ENCODE measurements at regions not wholly inside any gene's neighbourhood (a gene's known extent, or its start where the extent isn't known, plus 50 kb on each side); places are given as distances from the start of the nearest gene placed in this dataset.

DNA sequence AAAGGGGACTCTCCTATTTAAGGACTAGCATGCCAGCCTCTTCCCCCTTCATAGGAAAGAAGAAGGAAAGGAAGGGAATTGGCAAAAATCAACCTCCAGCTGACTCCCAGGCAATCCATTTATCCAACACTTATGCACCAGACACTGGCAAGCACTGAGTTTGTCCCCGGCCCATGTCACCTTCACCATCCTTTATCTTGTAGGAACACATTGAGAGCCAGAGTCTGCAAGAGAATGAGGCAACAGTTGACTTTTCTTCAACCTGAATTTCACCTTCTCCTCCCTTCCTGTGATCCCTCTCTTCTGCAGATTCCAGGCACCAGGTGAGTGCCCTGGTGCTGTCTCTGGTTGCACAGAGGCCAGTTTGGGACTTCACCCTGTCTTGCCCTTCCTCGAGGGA, 264.3 kb upstream of the ECI2 start:
- no peak overlapping the region for H3K4me3 ChIP-seq (ENCODE audit: low read depth, low read length)
- no peak for TF ChIP-seq CTCF (IDR thresholded peaks at IDR 0.05; ENCODE audit: insufficient read depth, low read depth, low read length)
- no peak for DNase-seq (ENCODE audit: low read depth)

- DNase-seq (ENCODE audit: low read depth): no peak
- TF ChIP-seq CTCF (IDR thresholded peaks at IDR 0.05; ENCODE audit: insufficient read depth, low read depth, low read length): no peak
- H3K4me3 ChIP-seq (ENCODE audit: low read depth, low read length): no peak overlapping the region
These were observed 263.4 kb upstream of the ECI2 start for GRCh38 chr6:4398791-4399190.

DNA sequence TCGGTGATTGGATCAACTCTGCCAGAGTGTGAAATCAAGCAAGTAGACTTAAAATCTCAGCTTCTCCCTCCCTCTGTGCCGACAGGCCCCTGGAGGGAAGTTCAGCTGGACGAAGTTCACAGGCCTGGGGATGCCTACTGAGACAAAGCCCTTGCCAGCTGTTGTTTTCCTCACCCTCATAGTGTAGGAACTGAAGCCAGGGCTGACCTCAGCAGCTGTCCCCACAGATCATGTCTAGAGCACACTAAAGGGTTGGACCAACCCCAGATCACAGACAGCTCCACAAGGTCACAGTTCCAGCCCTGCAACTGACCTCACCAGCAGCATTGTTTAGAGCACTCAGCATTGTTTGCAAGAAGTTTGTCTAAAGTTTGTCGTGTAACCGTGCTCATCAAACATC, 261.9 kb upstream of the ECI2 start:
- DNase-seq (ENCODE audit: low read depth): no peak
- TF ChIP-seq CTCF (IDR thresholded peaks at IDR 0.05; ENCODE audit: insufficient read depth, low read depth, low read length): no peak
- no peak overlapping the region for H3K4me3 ChIP-seq (ENCODE audit: low read depth, low read length)

DNA sequence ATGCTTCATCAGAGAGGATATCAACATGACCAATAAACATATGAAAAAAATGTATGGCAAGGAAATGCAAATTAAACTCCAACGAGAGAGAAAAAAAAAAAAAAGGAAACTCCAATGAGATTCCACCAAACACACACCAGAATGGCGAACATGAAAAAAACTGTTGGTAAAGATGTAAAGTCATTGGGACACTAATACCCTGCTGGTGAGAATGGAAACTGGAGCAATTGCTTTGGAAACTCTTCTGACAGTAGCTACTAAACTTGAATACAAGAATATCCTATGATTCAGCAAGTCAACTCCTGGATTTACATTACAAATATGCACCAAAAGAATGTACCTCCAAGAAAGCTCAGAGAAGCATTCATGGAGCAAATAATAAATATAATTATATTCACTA, 260.7 kb upstream of the ECI2 start:
- H3K4me3 ChIP-seq (ENCODE audit: low read depth, low read length): no peak overlapping the region
- peak; percentile 20 for TF ChIP-seq CTCF (IDR thresholded peaks at IDR 0.05; ENCODE audit: insufficient read depth, low read depth, low read length)
- DNase-seq (ENCODE audit: low read depth): no peak

DNA sequence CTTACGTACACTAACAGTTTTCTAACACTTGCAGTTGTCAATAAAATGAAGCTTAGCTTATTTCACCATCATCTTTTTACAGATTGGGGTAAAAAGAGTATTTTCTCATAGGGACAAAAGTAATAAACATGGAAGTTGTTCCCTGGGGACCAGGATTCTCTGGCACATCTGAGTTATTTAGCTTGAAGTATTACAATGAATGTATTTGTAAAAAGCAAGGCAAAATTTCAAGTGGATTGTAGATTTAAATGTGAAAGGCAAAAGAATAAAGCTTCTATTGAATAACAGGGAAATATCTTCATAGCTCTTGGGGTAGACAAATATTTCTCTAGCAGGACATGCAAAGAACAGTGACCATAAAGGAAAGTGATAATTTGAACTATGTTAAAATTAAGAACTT, 260.0 kb upstream of the ECI2 start:
- no peak for TF ChIP-seq CTCF (IDR thresholded peaks at IDR 0.05; ENCODE audit: insufficient read depth, low read depth, low read length)
- H3K4me3 ChIP-seq (ENCODE audit: low read depth, low read length): no peak overlapping the region
- DNase-seq (ENCODE audit: low read depth): peak; percentile 39

DNA sequence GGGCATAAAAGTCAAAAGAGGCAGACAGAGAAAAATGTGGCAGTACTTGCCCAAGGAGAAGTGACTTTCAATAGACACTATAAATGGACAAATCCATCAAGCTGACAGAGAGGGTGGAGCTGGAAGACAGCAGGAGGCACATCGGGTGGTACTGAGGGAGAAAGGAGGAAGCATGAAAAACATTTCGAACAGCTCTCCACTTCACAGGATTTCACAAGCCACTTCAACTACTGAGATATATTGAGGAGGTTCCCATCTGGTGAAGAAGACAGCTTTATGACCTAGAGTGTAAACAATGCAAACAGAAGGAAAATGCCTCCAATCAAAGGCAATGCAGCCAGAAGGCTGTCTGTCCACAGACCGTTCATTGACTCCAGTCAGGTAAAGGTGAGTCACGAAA, 259.4 kb upstream of the ECI2 start:
- peak; percentile 57 for DNase-seq (ENCODE audit: low read depth)
- TF ChIP-seq CTCF (IDR thresholded peaks at IDR 0.05; ENCODE audit: insufficient read depth, low read depth, low read length): no peak
- H3K4me3 ChIP-seq (ENCODE audit: low read depth, low read length): no peak overlapping the region

DNA sequence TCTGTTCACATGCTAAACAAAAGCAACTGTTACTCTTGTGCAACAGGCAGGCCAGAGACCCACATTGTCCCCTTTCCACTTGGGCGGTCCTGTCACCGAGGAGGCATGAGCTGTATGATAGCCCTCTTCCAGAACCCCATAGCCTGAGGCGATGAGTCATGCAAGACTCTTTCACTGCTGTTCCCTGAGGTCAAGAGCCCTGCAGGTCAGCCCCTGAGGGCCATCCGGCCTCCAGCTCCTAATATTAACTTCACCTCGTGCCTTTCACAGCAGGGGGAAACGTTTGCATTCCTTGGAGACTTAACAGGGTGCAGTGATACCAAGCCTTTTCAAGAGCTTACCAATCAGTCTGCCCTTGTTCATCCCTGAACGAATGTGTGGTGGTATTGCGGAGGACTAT, 253.3 kb upstream of the ECI2 start:
- DNase-seq (ENCODE audit: low read depth): peak; percentile 39
- H3K4me3 ChIP-seq (ENCODE audit: low read depth, low read length): no peak overlapping the region
- no peak for TF ChIP-seq CTCF (IDR thresholded peaks at IDR 0.05; ENCODE audit: insufficient read depth, low read depth, low read length)

All from fibroblast of villous mesenchyme (primary cell).